ENCODE measurements at regions not wholly inside any gene's neighbourhood (a gene's known extent, or its start where the extent isn't known, plus 50 kb on each side); places are given as distances from the start of the nearest gene placed in this dataset.

DNA sequence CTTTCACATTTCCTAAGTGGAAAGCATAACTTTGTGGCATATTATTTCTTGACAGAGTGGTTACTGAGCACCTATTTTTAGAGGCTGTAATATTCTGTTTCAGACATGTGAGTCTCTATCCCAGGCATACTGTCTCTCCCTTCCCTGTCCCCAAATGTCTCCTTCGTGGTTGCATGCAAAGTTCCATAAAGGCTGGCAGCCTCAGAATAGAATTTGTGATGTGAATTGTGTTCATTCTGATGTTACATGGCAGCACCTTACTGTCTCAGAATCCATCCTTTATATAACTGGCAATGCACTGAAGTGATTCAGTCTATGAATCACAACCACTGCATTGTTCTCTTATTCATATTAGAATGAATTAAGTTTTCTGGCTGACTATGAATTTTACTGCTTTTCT, 89.0 kb upstream of the SLC7A1 start:
- FAIRE-seq (no peak), DNase-seq (no peak)
- no peaks in the 10 kb centered on the region for H3K27me3 ChIP-seq (ENCODE audit: control insufficient read depth, insufficient read depth, low read length)
- TF ChIP-seq, protein P1, sequence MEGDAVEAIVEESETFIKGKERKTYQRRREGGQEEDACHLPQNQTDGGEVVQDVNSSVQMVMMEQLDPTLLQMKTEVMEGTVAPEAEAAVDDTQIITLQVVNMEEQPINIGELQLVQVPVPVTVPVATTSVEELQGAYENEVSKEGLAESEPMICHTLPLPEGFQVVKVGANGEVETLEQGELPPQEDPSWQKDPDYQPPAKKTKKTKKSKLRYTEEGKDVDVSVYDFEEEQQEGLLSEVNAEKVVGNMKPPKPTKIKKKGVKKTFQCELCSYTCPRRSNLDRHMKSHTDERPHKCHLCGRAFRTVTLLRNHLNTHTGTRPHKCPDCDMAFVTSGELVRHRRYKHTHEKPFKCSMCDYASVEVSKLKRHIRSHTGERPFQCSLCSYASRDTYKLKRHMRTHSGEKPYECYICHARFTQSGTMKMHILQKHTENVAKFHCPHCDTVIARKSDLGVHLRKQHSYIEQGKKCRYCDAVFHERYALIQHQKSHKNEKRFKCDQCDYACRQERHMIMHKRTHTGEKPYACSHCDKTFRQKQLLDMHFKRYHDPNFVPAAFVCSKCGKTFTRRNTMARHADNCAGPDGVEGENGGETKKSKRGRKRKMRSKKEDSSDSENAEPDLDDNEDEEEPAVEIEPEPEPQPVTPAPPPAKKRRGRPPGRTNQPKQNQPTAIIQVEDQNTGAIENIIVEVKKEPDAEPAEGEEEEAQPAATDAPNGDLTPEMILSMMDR (IDR thresholded peaks at IDR 0.05; ENCODE audit: borderline replicate concordance, extremely low read depth, insufficient read depth), result no peak
- no peaks in the 10 kb centered on the region for H3K4me1 ChIP-seq (ENCODE audit: control insufficient read depth in 2 of 3, insufficient read depth in 2 of 3, low read depth in 1 of 3, low read length in 3 of 3)
- no peak overlapping the region for H3K4me3 ChIP-seq (ENCODE audit: low read length in 3 of 3)
- no peaks in the 10 kb centered on the region for H3K9me3 ChIP-seq (ENCODE audit: control insufficient read depth in 2 of 3, insufficient read depth in 1 of 3, low read length in 3 of 3)
- no peak overlapping the region for H3K27ac ChIP-seq (ENCODE audit: low read depth in 2 of 2, low read length in 2 of 2)
- intact Hi-C loops (cut with DNase I), result no loop called here
- H3K9ac ChIP-seq (ENCODE audit: low read length in 3 of 3), result no peak overlapping the region
- no peaks in the 10 kb centered on the region for H3K36me3 ChIP-seq (ENCODE audit: control insufficient read depth in 2 of 3, insufficient read depth in 3 of 3, low read length in 3 of 3)

GRCh38 chr13:29683041-29683440, 87.6 kb upstream of the SLC7A1 start:
- TF ChIP-seq, protein P1 (IDR thresholded peaks at IDR 0.05; ENCODE audit: borderline replicate concordance, extremely low read depth, insufficient read depth), result no peak
- H3K4me3 ChIP-seq (ENCODE audit: low read length in 3 of 3), result no peak overlapping the region
- no peaks in the 10 kb centered on the region for H3K9me3 ChIP-seq (ENCODE audit: control insufficient read depth in 2 of 3, insufficient read depth in 1 of 3, low read length in 3 of 3)
- FAIRE-seq (no peak), DNase-seq (no peak)
- H3K27me3 ChIP-seq (ENCODE audit: control insufficient read depth, insufficient read depth, low read length), result no peaks in the 10 kb centered on the region
- H3K9ac ChIP-seq (ENCODE audit: low read length in 3 of 3), result no peak overlapping the region
- no peaks in the 10 kb centered on the region for H3K36me3 ChIP-seq (ENCODE audit: control insufficient read depth in 2 of 3, insufficient read depth in 3 of 3, low read length in 3 of 3)
- H3K27ac ChIP-seq (ENCODE audit: low read depth in 2 of 2, low read length in 2 of 2), result no peak overlapping the region
- no peaks in the 10 kb centered on the region for H3K4me1 ChIP-seq (ENCODE audit: control insufficient read depth in 2 of 3, insufficient read depth in 2 of 3, low read depth in 1 of 3, low read length in 3 of 3)
- intact Hi-C loops (cut with DNase I), result no loop called here

GRCh38 chr13:29681864-29682263, 86.4 kb upstream of the SLC7A1 start:
- intact Hi-C loops (cut with DNase I), result no loop called here
- H3K9me3 ChIP-seq (ENCODE audit: control insufficient read depth in 2 of 3, insufficient read depth in 1 of 3, low read length in 3 of 3), result no peaks in the 10 kb centered on the region

More at GRCh38 chr13:29681864-29682263, 86.4 kb upstream of the SLC7A1 start:
- Histone ChIP-seq H3K9ac (ENCODE audit: low read length in 3 of 3) (no peak overlapping the region), H3K27me3 (ENCODE audit: control insufficient read depth, insufficient read depth, low read length) (no peaks in the 10 kb centered on the region), H3K27ac (ENCODE audit: low read depth in 2 of 2, low read length in 2 of 2) (no peak overlapping the region), H3K4me3 (ENCODE audit: low read length in 3 of 3) (no peak overlapping the region), H3K4me1 (ENCODE audit: control insufficient read depth in 2 of 3, insufficient read depth in 2 of 3, low read depth in 1 of 3, low read length in 3 of 3) (peaks cover 0 to under 1% (median 0%) of the 10 kb centered on the region in 3 donors), H3K36me3 (ENCODE audit: control insufficient read depth in 2 of 3, insufficient read depth in 3 of 3, low read length in 3 of 3) (no peaks in the 10 kb centered on the region)
- no peak for FAIRE-seq
- DNase-seq, result no peak
- TF ChIP-seq, protein P1 (IDR thresholded peaks at IDR 0.05; ENCODE audit: borderline replicate concordance, extremely low read depth, insufficient read depth), result no peak

All from kidney (tissue), 13 donors.